ENCODE measurements at regions not wholly inside any gene's neighbourhood (a gene's known extent, or its start where the extent isn't known, plus 50 kb on each side); places are given as distances from the start of the nearest gene placed in this dataset.
"Not testable (repeated sequence)": the region's sequence is repeated elsewhere in the genome, so short reads cannot be mapped to it uniquely, and the experiment has no call there.

DNA sequence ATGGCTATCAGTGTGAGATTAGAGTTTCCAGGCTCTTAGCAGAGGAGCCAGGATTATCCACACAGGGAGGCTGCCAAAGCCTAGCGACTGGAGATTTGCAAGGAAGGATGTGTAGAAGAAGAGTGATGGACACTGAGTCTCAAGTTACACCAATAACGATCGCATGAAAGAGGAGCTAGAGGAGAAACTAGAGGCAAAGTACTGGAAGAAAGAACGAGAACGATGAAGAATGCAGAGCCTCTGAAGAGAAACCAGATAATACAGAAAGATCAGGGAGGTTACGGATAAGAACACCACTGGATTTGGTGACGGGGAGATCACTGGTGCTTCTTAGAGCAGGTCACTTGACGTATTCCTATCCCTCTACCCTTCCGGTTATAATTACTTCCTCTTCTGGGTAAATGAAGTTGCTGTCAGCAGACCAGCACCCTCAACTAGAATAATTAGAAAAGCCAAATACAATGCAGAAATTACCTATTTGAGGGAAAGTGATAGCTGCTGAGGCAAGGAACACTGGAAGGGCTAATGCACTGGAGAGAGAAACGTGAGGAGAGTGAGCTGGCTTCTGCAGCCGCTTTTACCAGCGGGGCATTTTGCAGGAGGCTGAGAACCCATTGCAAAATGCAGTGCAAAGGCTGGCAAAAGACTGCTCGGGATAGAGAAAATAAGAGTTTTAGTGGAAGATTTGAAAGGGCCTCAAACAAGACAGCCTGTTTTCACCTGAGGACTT, 93.1 kb upstream of the HIF1A start:
- DNase-seq (ENCODE audit: low read depth, low spot score) = no peak

- DNase-seq (ENCODE audit: low read depth, low spot score) = peak; percentile 29
These were observed 92.6 kb upstream of the HIF1A start for GRCh38 chr14:61602733-61603077.

- no peak for DNase-seq (ENCODE audit: low read depth, low spot score)
These were observed 91.6 kb upstream of the HIF1A start for GRCh38 chr14:61603736-61604135.

- DNase-seq (ENCODE audit: low read depth, low spot score) = peak; percentile 77
These were observed 87.6 kb upstream of the HIF1A start for GRCh38 chr14:61607570-61608244.

- no peak for DNase-seq (ENCODE audit: low read depth, low spot score)
These were observed 86.8 kb upstream of the HIF1A start for GRCh38 chr14:61608245-61609165.

- peak; percentile 88 for DNase-seq (ENCODE audit: low read depth, low spot score)
These were observed 86.0 kb upstream of the HIF1A start for GRCh38 chr14:61609191-61609843.

DNA sequence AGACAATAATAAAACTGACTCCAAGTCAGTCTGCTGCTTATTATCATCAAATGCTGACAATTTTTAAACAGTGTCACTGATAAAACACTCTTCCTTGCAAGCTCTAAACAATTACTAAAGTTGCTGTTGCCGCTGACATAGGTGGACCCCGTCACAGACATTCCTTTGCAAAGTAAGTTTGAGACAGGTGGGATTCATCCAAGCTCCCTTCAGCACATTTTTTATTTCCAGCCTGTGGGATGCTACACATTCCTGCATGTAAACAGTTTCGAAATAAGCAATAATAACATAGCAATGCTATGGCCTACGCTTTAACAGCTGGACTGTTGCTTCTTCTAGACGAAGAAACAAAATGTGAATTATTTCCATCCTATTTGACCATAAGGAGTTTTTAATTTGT, 85.4 kb upstream of the HIF1A start:
- no peak for DNase-seq (ENCODE audit: low read depth, low spot score)

DNA sequence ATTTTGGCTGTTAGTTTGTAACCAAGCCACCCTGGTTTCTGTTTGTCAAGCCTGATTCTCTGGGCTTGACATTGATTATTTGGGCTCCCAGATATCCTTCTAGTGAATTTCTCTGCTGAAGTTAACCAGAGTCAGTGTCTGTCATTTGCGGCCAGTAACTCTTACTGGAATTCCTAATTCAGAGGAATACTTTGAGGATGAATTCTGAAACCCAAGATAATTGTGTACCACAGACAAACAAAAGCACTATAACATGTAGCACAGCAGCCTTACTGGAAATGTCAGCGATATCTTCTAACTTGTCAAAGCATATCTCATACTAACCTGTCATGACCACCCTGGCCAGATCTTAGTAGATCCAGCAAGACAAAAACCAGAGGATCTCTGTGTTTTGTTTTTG, 84.4 kb upstream of the HIF1A start:
- DNase-seq (ENCODE audit: low read depth, low spot score) = no peak

GRCh38 chr14:61611880-61612630, 83.3 kb upstream of the HIF1A start:
- DNase-seq (ENCODE audit: low read depth, low spot score) = no peak

- not testable (repeated sequence) for DNase-seq (ENCODE audit: low read depth, low spot score)
These were observed 82.3 kb upstream of the HIF1A start for GRCh38 chr14:61613006-61613405.

DNA sequence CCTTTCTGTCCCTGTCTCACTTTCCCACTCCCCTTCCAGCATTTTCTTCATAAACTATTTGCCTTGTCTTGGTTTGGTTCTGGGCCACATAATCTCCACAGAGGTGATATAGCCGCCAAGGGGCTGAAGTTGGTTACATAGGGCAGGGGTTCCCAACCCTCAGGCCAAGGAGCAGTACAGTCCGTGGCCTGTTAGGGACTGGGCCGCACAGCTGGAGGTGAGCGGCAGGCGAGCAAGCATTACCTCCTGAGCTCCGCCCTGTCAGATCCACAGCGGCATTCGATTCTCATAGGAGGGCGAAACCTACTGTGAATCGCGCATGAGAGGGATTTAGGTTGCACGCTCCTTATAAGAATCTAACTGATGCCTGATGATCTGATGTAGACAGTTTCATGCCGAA, 80.6 kb upstream of the HIF1A start:
- DNase-seq (ENCODE audit: low read depth, low spot score) = no peak

DNA sequence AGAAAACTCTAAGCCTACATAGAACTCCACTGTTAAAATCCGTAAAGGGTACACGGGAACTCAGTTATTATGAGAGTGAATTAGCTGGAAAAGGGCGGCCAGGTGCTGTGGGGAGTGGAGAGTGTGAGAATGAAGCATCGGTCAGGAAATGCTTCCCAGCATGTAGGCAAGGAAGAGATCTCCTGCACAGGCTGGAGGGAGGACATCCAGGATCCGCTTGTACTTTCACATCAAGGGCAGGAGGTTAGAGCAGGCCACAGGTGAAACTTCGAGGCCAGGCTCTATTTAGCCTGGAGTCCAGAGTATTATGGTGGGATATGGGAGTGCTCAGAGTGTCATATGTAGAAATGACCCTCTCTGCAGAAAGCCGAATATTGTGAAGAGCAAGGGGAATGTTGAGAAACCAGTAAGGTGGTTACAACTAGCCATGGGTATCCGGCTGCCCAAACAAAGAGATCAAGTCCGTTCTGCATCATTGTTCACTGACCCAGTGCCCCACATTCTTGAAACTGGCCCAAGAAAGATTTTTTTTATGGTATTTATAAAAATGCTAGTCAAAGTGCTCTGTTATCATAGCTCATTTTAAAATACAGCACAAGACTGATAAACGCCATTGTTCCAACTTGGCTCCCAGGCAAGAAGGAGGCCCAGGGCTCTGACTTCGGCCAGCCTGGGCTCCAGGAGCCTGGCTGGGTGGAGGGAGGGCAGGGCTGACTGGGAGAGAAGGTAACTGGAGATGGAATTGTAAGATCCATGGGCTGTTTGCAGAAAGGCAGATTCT, 79.4 kb upstream of the HIF1A start:
- DNase-seq (ENCODE audit: low read depth, low spot score) = no peak

GRCh38 chr14:61616524-61617185, 78.7 kb upstream of the HIF1A start:
- DNase-seq (ENCODE audit: low read depth, low spot score) = no peak

- DNase-seq (ENCODE audit: low read depth, low spot score) = no peak
These were observed 76.9 kb upstream of the HIF1A start for GRCh38 chr14:61618448-61618847.

DNA sequence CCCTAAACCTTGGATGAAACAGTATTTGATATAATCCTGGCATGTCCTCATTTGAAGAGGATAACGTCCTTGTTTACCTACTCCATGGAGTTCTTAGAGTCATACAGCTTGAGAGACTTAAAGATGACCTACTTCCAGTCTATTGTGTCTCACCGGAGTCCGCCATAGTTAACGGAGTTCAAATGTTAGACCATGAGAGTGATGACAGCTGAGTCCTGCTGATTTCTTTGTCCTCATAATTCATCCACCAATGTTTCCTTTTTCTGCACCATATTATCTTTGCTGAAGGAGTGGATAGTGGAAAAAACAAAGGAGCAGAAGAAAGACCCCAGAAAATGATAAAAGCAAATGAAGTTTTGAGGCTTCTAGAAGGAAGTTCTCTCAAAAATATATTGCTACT, 75.8 kb upstream of the HIF1A start:
- no peak for DNase-seq (ENCODE audit: low read depth, low spot score)

GRCh38 chr14:61620130-61620946, 75.0 kb upstream of the HIF1A start:
- no peak for DNase-seq (ENCODE audit: low read depth, low spot score)

GRCh38 chr14:61621444-61621843, 73.9 kb upstream of the HIF1A start:
- DNase-seq (ENCODE audit: low read depth, low spot score) = no peak

DNA sequence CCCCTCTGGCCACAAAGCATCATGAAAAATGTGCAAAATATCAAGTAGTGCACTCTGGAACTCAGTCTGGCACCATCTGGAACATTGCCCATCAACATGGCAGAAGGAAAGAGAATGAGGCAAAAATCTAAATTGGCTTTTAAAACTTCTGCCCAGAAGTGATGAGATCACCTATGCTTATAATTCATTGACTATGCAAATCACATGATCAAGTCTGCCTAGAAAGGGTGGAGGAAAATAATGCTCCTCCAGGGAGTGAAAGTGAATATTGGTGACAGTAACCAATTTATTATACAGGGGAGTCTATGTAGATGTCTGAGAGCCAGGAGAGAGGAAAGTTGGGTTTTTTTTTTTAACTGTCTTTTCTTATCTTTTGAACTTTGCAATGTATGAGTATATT, 73.3 kb upstream of the HIF1A start:
- DNase-seq (ENCODE audit: low read depth, low spot score) = no peak

GRCh38 chr14:61623927-61624326, 71.4 kb upstream of the HIF1A start:
- no peak for DNase-seq (ENCODE audit: low read depth, low spot score)
